Thyroid gland (tissue), 4 donors: ENCODE measurements at regions not wholly inside any gene's neighbourhood (a gene's known extent, or its start where the extent isn't known, plus 50 kb on each side); places are given as distances from the start of the nearest gene placed in this dataset.

ENCODE experiments used
- DNase-seq, 2 donors: peaks; one replicate each; pipeline ENCODE4 v3.0.0-alpha.2; 2019
- H3K27ac ChIP-seq, 3 donors: fragments of 200-600 bp; sonication (generic); 1 replicate in 2 of 3; 2 replicates in 1 of 3; pipeline ENCODE4 v1.5.1; 2016 to 2019; ENCODE audit warnings: mild to moderate bottlenecking in 1 of 3, moderate library complexity in 1 of 3
- H3K27me3 ChIP-seq: fragments of 200-600 bp; sonication (generic); one replicate; pipeline ENCODE4 v1.5.1; 2019
- H3K36me3 ChIP-seq, 2 donors: fragments of 200-600 bp; sonication (generic); one replicate each; pipeline ENCODE4 v1.5.1; 2016 to 2019
- H3K4me1 ChIP-seq, 2 donors: fragments of 200-600 bp; sonication (generic); one replicate each; pipeline ENCODE4 v1.5.1; 2017 to 2019
- H3K4me3 ChIP-seq, 3 donors: fragments of 200-600 bp; sonication (generic); replicated peaks in 1 of 3; 1 replicate in 2 of 3; 2 replicates in 1 of 3; pipeline ENCODE4 v1.5.1; 2016; ENCODE audit warnings: mild to moderate bottlenecking in 1 of 3
- H3K9me3 ChIP-seq: fragments of 200-600 bp; sonication (generic); one replicate; pipeline ENCODE4 v1.5.1; 2017
- POLR2A ChIP-seq, 2 donors: fragments of 450-650 bp; IDR thresholded peaks; one replicate each; pipeline ENCODE4 v1.6.1; 2017; ENCODE audit warnings: antibody characterized with exemption in 2 of 2, mild to moderate bottlenecking in 2 of 2, moderate library complexity in 1 of 2
- WGBS, 2 donors: methylation state at CpG; one replicate each; pipeline ENCODE4 v1.1.5; 2017; 5-methylcytosine and 5-hydroxymethylcytosine counted together
- intact Hi-C: fragments of 100-400 bp; cut with DNase I; formaldehyde crosslinking; loops from one replicate; pipeline ENCODE4 v1.15.1; 2023
- TF ChIP-seq, protein P1 (sequence below), 6 experiments: fragments of 200-600 bp in 3 of 6; fragments of 450-650 bp in 3 of 6; sonication (generic) in 3 of 6; IDR thresholded peaks; one replicate each; pipeline ENCODE4 v1.5.1; 2016 to 2019; ENCODE audit warnings: antibody characterized with exemption in 6 of 6, mild to moderate bottlenecking in 2 of 6, inconsistent platforms in 1 of 6, moderate library complexity in 1 of 6

DNA sequence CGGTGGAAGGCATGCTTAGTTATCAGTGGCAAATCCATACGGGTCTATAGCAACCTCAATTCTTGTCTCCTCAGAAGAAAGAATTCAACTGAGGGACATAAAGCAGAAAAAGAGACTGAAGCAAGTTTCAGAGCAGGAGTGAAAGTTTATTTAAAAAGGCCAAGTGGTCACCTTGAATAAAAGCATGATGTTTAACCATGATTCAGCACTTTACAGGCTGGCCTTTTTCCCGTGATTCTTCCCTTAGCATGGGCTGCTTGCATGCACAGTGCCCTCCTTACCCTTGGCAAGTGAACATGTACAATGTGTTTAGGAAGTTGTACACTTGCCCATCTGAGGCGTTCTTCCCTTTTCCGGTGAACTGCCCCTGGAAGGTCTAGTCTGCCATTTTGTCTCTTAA lies 225.3 kb downstream of the ATP23 start:
- Histone ChIP-seq H3K9me3 (no peaks in the 10 kb centered on the region), H3K36me3 (no peaks in the 10 kb centered on the region), H3K27me3 (no peaks in the 10 kb centered on the region), H3K4me3 (no peak overlapping the region), H3K4me1 (peaks cover 5 to 16% of the 10 kb centered on the region in 2 donors), H3K27ac (no peak overlapping the region)
- peak; percentile 23 to 27 for DNase-seq
- WGBS, 2 donors: 52 to 68% methylated on average over 5 of the region's 5 CpGs
- TF ChIP-seq, protein P1, sequence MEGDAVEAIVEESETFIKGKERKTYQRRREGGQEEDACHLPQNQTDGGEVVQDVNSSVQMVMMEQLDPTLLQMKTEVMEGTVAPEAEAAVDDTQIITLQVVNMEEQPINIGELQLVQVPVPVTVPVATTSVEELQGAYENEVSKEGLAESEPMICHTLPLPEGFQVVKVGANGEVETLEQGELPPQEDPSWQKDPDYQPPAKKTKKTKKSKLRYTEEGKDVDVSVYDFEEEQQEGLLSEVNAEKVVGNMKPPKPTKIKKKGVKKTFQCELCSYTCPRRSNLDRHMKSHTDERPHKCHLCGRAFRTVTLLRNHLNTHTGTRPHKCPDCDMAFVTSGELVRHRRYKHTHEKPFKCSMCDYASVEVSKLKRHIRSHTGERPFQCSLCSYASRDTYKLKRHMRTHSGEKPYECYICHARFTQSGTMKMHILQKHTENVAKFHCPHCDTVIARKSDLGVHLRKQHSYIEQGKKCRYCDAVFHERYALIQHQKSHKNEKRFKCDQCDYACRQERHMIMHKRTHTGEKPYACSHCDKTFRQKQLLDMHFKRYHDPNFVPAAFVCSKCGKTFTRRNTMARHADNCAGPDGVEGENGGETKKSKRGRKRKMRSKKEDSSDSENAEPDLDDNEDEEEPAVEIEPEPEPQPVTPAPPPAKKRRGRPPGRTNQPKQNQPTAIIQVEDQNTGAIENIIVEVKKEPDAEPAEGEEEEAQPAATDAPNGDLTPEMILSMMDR (IDR thresholded peaks at IDR 0.05): no peak
- TF ChIP-seq POLR2A (IDR thresholded peaks at IDR 0.05): no peak
- intact Hi-C loops: no loop called here

DNA sequence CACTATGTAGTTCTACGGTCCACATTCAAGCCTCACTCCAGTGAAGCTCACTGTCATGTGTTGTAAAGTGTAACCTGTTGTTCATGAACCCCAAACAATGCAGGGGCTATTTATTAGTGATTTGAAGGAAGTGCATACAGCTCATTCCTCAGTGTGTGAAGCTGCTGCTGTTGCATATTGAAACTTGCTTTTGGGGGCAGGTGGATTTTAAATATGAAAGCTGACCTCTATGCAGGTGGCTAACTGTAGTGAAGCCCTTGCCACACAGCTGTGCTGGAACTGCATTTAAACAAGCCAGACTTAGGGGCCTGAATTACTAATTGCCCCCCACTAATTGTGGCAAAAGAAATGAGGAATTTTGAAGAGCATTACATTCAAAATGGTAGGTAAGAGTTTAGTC lies 226.3 kb downstream of the ATP23 start:
- intact Hi-C loops: no loop called here
- H3K4me1 ChIP-seq: peaks cover 7 to 16% of the 10 kb centered on the region in 2 donors
- WGBS, 2 donors: 0 to 52% methylated on average over 1 of the region's 1 CpG
- no peak for TF ChIP-seq POLR2A (IDR thresholded peaks at IDR 0.05)
- TF ChIP-seq, protein P1 (IDR thresholded peaks at IDR 0.05): no peak
- H3K36me3 ChIP-seq: no peaks in the 10 kb centered on the region
- H3K27me3 ChIP-seq: no peaks in the 10 kb centered on the region
- no peak for DNase-seq
- no peak overlapping the region for H3K27ac ChIP-seq
- H3K4me3 ChIP-seq: no peak overlapping the region
- no peaks in the 10 kb centered on the region for H3K9me3 ChIP-seq

DNA sequence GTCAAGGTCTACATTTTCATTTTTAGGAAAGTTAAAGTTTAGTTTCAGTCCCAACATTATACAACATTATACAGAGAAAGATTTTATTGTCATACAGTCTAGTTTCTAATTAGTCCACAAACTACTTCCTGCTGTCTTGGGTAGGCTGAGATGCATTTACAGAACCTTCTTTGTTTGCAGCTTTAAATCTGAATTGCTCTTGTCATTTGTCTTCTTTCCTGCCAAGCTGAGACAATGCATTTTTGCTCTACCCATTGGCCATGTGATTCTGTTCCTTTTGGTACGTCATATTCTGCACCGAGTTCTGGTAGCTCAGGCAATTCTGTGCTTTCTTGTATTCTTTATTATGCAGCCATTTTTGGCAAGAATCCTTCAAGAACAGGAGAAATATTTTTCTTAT lies 228.5 kb downstream of the ATP23 start:
- Histone ChIP-seq H3K27ac (no peak overlapping the region), H3K9me3 (no peaks in the 10 kb centered on the region), H3K4me1 (peaks cover 7 to 16% of the 10 kb centered on the region in 2 donors), H3K27me3 (no peaks in the 10 kb centered on the region), H3K4me3 (no peak overlapping the region), H3K36me3 (no peaks in the 10 kb centered on the region)
- DNase-seq: no peak
- intact Hi-C loops: no loop called here
- WGBS, 2 donors: 82 to 85% methylated on average over 2 of the region's 2 CpGs
- TF ChIP-seq POLR2A (IDR thresholded peaks at IDR 0.05): no peak
- TF ChIP-seq, protein P1 (IDR thresholded peaks at IDR 0.05): no peak

DNA sequence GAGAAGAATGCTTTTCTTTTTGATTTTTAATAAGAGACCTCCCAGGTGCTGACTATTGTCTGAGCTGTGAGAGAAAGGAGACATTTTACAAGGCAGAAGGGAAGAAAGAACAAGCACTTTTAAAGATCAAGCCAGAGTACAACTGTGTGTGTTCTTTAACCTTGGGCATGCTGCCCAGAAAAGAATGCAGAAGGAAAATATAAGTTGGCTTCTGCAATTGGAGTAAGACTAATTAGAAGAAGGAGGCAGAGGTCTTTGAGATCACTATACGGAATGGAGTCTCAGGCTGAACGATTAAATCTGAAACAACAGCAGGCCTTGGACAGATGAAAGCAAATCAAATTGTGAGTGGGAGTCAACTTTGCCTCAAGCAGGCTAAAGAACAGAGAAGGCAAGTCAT lies 230.5 kb downstream of the ATP23 start:
- no peaks in the 10 kb centered on the region for H3K36me3 ChIP-seq
- no peak overlapping the region for H3K4me3 ChIP-seq
- no peaks in the 10 kb centered on the region for H3K9me3 ChIP-seq
- DNase-seq: peak; percentile 35 to 65
- intact Hi-C loops: no loop called here
- peaks cover 7 to 10% of the 10 kb centered on the region in 2 donors for H3K4me1 ChIP-seq
- H3K27ac ChIP-seq: peak overlapping the region in 1 of 3 donors; percentile 6
- H3K27me3 ChIP-seq: no peaks in the 10 kb centered on the region
- WGBS, 2 donors: 18 to 28% methylated on average over 2 of the region's 2 CpGs
- TF ChIP-seq, protein P1 (IDR thresholded peaks at IDR 0.05): no peak

DNA sequence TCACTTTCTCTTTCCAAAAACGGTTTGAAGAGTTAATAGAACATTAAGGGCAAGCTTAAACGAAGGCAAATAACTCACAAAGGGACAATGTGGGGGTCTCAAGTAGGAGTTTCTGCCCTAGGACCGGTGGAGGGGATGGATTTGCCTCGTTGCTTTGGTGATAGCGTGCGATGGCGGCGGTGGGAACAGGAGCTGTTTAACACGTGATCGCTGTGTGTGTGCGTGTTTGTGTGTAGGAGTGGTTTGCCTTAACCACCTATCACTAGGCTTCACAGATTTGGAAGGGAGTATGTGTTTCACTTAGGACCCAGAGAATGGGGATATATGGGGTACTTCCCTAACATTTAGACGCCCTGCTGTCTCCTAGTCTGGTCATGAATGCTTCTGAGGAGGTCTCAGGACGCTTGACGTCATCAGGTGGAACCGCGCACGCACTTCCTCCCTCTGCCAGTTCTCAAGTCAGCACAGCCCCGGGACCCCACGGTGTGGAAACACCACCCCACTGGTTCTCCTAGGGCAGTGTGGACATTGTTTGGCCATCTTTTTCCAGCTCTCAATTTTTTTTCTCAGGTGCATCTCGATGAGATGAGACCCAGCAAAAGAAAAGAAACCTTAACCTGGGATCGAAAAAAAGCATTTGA lies 231.2 kb downstream of the ATP23 start:
- no peak for DNase-seq
- intact Hi-C loops: no loop called here
- 95% methylated on average over 21 of the region's 21 CpGs for whole genome bisulfite sequencing, 2 donors
- H3K4me1 ChIP-seq: peaks cover 7 to 10% of the 10 kb centered on the region in 2 donors
- TF ChIP-seq, protein P1 (IDR thresholded peaks at IDR 0.05): no peak
- no peak for TF ChIP-seq POLR2A (IDR thresholded peaks at IDR 0.05)
- no peak overlapping the region for H3K4me3 ChIP-seq
- H3K27me3 ChIP-seq: no peaks in the 10 kb centered on the region
- H3K27ac ChIP-seq: no peak overlapping the region
- H3K36me3 ChIP-seq: no peaks in the 10 kb centered on the region
- no peaks in the 10 kb centered on the region for H3K9me3 ChIP-seq
